Thyroid gland (tissue), 4 donors: ENCODE measurements at regions not wholly inside any gene's neighbourhood (a gene's known extent, or its start where the extent isn't known, plus 50 kb on each side); places are given as distances from the start of the nearest gene placed in this dataset.

Source experiments
- CTCF ChIP-seq, 6 experiments: fragments of 200-600 bp in 3 of 6; fragments of 450-650 bp in 3 of 6; sonication (generic) in 3 of 6; IDR thresholded peaks; one replicate each; pipeline ENCODE4 v1.5.1; 2016 to 2019; ENCODE audit warnings: antibody characterized with exemption in 6 of 6, mild to moderate bottlenecking in 2 of 6, inconsistent platforms in 1 of 6, moderate library complexity in 1 of 6
- POLR2A ChIP-seq, 2 donors: fragments of 450-650 bp; IDR thresholded peaks; one replicate each; pipeline ENCODE4 v1.6.1; 2017; ENCODE audit warnings: antibody characterized with exemption in 2 of 2, mild to moderate bottlenecking in 2 of 2, moderate library complexity in 1 of 2

GRCh38 chr2:77937366-77937765, 415.2 kb upstream of the LRRTM4 start:
- TF ChIP-seq CTCF (IDR thresholded peaks at IDR 0.05), result no peak
- TF ChIP-seq POLR2A (IDR thresholded peaks at IDR 0.05), result no peak
